HG03520 (cell line): ENCODE measurements at regions not wholly inside any gene's neighbourhood (a gene's known extent, or its start where the extent isn't known, plus 50 kb on each side); places are given as distances from the start of the nearest gene placed in this dataset.

Experiments used
- ATAC-seq: cut with Tn5 transposase; IDR thresholded peaks from one replicate; pipeline ENCODE4 v1.9.1; 2021; ENCODE audit warnings: mild to moderate bottlenecking, moderate library complexity; ENCODE audit not compliant: unreplicated experiment

DNA sequence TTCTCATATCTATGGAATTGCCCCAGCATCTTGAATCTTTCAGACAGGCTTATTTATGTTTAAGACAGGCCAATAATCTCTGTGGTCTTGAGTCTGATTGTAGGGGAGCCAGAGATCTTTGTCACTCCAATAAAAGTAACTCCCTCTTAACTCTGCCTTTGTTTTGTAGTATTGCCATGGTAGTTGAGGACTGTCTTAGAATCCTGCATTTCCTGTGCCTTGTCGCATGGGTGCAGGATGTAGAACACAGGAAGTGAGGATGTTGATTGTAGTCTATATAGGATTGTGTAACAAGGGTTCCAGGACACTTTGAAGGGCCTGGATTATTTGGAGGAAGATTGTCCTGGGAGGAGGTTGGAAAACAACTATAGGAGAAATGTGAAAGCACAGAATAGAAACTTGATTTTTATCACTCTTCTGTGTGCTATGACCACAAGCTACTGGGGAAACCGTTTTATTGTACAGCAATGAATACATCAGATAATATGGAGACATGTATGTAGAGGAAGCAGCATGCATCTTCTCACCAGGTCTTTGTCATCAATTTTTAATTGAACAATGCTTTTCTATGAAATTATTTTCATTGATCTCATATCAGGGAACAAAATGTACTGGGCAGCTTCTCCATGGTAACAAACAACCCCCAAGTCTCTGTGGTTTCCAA, 411.7 kb downstream of the FGF9 start:
- no peak for ATAC-seq

DNA sequence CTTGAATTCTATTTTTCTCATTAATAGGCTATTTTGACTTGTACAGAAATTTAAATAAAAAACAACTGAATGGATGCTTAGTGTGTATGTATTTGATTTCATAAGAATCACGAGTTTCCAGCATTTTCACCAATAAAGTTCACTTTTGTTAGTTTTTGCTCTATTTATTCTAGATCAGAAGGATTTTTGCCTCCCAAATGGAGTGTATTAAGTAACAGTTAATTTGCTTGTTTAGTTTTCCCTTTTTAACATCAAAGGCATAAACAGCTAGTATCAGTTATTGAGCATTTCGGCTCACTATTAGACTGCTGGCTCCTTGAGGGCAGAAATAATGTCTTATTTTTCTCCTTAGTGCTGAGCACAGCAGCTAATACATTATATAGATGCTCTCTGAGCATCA, 414.1 kb downstream of the FGF9 start:
- no peak for ATAC-seq

DNA sequence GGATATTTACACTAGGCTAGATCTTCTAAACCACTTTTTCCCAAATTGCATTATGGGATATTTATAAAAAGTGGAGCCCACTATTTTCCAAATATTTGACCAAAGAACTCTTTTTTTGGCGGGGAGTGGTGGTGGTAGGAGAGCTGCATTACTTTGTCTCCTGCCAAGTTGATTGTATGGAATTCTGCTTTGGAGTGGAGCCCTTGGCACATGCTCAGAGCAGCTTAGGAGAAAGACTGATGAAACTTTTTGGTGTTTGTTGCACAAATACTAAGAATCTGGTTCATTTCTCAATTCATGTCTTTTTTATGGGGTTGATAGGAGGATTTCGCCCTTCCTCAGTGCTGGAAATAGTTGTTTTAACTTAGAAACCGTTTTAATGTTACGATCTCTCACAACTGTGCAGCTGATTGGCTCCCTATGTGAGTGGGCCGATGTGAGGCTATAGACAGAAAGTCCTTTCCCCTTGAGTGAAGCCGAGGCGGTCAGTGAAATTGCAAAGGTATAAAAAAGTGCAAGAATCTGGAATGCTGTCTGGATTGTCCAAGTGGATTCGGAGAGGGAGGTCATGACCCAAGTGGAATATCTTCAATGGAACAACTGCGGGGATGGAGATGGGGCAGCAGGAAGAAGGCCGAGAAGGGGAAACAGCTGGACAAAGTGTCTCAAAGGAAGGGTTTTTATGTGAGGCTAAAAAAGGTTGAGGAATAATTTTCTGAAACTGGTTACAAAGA, 415.9 kb downstream of the FGF9 start:
- ATAC-seq, result no peak

DNA sequence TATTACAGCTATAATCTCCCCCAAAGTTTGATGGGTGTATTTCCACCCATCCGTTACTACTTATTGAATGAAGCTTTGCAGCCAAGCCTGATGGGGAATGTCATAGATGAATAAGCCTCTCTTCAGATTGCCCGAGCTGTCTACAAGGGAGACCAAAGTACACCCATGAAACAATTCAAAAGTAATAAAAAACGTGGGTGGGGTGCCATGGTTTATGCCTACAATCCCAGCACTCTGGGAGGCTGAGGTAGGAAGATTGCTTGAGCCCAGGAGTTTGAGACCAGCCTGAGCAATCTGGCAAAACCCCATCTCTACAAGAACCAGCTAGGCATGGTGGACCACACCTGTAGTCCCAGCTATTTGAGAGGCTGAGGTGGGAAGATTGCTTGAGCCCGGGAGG, 419.2 kb downstream of the FGF9 start:
- no peak for ATAC-seq

DNA sequence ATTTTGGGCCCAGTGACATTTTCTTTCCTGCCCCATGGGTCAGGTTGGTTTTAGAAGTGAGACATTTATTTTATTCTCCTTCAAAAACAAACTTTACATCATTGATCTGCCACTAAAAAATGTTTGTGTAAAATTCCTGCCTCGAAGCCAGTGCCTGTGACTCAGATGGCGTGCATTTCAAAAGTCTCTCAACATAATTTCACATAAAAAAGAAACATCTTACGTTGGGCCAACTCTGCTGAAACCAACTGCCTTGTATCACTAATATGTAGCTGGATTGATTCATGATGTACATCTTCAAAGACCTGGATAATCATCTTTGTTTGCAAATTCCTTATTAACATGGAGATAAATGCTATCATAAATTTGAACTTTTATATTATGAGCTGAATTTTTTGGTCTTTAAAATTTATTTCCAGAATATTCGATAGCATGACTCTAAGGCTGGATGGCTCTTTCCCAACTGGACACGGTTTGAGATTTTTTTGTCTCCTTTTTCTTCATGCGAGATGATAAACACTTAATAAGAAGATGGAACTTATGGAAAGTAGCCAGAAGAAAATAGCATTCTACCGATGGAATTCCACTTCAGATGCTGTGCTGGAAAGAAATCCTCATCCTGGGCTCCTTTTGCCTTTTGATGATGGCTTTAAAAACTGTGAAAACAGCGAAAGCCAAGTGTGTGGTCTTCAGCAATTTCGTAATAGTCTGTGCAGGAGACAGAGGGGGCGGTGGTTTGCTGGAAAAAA, 420.5 kb downstream of the FGF9 start:
- no peak for ATAC-seq

DNA sequence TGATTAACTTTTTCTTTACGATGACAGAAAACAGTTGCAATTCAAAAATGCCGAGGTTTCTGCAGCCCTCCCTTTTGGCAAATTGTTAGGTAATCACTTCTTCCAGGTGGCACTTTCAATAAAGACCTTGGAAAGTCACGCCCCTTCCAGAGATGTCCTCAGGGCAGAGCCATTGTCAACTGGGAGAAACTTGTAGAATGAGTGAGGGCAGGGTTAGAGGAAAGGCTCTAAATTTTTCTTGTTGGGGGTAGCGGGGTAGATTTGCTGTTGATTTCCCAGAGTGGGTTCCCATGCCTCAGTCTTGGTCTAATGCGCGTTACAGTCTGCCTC, 421.1 kb downstream of the FGF9 start:
- no peak for ATAC-seq

DNA sequence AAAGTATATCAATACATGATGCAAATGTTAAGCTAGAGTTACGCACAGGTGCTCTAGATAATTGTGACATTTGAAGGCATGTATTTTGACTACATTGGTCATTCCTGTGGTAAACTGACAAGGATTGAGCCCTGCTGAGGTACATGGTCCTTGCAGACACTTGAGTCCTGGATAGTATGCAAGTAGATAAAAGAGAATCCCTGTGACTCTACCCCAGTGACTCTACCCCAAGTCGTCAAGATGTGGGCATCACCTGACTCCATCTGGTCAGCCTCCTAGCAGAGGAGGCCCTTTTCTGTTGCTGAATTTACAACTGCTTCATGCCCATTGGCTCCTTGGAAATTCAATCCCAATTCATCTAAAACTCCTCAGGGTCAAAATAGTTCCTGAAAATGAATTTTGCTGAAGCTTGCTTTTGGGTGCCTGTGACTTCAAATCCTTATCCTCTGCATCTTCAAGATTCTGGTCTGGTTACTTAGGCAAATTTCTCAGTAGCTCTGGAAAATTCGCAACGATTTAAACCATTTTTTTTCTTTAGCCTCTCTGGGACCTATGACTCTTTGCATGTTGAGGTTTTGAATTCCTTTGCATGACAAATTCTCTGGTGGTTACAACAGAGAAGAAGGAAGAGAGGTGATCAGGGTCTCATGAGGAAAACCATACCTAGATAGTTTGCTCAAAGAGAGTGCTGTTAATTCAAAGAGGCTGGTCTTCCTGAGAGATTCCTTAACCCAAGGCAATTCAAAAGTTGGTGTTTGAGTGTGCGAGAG, 422.1 kb downstream of the FGF9 start:
- ATAC-seq, result no peak

DNA sequence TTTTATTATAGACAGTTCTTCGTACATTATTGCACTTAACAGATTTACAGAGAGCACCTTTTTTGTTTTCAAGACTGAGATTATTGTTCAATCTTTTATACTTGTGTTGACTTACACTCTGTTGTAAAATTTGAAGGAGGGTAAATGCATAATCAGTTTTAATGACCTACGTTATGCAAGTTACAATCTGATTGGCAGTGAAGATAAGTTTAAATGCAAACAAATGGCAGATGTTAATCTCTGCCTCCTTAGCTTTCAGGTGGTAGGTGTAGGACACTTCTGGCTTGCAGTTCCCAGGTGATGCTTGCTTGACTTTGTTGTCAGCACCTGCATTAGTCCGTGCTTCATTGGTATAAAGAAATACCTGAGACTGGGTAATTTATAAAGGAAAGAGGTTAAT, 424.9 kb downstream of the FGF9 start:
- ATAC-seq, result no peak

DNA sequence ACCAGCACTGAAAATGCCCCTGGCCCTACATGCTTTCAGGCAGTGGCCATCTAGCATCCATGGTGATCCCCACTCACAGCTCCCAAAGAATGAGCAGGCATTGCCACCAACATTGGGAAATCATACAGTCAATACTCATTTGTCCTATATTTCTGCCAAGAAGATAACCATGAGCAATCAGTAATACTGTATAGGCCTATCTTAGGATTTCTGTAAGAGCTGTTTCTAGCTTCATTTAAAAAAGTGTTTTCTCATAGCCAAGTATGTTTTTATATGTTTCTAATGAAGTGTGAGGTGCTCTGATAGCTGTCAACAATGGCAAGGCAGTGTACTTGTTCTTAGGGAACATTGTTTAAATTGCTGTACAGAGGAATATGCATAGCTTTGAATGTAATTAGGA, 428.7 kb downstream of the FGF9 start:
- ATAC-seq, result no peak

DNA sequence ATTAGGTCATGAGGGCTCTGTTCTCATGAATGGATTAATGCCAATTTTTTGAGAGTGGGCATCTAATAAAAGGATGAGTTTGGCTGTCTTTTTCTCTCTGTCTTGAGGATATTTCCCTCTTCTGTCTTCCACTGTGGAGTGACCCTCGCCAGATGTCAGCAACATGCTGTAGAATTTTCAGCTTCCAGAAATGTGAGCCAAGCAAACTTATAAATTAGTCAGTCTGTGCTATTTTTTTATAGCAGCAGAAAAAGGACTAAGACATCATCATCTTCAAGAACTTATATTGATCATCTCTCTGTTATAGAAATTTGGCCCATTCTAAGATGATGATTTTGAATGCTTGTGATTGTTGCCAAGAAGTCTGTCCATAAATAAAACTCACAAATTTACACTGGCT, 431.4 kb downstream of the FGF9 start:
- no peak for ATAC-seq

DNA sequence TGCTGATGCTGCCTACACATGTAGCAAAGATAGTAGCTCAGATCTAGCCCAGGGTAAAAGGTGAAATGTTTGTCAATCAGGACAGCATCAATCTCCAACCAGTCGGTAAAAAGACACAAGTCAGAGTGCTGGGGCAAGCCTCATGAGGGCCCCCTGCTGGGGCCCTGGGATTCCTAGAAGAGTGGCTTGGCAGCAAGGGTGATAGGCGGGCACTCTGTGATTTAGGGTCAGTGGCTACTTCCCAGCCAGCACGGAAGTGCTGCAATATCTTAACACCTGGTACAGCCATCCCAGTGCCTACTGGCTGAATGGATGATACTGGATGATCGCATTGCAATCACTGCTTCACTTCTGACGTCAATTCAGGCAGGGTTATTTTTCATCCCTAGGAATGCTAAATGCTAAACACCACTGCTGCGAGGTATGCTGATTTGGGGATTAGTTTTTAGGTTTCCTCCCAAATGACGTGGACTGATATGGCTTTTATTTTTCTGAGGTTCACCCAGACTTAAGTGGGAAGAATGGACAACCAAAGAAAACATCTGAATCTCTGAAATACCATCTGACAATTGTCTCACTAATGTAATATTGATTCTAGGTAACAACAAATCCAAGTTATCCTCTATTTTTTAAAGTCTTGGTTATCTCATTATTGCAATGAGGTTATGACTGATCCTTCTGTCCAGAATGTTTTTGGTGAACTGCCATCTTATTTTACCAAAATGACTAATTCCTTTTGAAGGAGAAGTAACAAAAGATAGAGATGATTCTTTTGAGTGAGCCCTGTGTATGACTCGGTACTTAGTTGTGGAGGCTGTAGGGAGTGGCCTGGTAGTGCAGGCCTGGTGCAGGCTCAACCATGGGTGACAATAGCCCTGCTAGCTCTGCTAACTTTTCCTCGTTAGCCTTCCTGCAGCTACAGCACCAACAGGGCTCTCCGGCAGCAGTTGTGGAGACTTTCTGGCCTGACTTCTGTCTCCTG, 432.5 kb downstream of the FGF9 start:
- no peak for ATAC-seq

DNA sequence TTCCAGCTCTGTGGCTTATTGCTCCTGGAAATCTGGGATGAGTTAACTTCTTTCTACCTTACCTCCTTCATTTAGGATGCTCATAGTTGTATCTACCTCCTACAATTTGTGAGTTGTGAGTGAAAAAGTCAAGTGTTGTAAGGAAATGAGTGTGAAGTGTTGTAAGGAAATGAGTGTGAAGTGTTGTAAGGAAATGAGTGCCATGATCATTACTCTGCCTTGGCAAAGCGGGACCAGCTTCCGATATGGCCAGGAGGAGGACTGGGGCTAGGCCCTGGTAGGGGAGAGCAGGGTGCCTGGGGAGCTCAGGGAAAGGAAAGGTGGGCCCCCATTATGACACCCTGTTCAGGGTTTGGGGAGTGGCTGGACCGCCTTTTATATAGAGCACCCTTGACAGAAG, 435.2 kb downstream of the FGF9 start:
- no peak for ATAC-seq

DNA sequence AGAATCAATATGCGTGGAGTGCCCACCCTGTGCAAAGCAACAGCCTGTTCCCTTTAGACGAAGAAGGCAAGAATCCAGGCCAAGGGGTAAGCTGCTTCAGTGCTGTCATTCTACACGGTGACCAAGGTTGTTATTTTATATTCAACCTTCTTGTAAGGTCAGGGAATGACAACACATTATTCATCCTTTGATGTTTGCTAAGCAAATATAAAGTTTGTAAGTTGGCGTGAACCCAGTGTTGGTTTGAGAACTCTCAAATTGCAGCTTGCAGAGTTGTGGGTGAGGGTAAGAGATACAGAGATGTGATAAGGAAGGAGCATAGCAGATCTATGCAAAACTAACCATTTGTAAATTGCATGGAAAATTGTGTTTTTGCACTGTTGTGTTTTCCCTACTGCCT, 436.7 kb downstream of the FGF9 start:
- ATAC-seq, result no peak

DNA sequence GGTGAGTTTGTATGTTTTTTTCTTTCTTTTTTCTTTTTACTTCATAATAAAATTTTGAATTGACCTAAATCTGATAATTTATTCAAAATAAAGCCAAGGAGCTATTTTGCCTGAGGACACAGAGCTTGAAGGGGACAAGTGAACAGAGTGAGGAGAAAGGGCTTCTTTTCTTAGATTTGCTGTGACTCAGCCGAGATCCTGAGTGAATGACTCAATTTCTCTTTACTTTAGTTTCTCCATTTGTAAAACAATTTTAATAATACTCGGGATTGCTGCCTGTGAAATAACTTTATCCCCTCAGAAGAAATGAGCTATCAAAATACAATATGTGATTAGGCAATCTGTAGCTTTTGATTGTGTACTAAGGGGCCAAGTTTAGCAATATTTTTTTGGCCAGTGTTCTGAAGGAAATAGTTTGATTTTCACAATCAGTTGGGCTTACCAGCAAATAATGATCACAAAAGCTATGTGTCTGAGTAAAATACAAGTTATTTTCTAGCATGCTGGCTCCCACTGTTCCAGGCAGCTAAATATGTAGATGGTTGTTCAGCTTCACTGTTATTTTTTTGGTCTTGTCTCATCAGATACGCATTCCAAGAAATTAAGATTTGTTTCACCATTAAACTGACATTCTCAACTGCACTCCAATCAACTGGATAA, 437.5 kb downstream of the FGF9 start:
- no peak for ATAC-seq

DNA sequence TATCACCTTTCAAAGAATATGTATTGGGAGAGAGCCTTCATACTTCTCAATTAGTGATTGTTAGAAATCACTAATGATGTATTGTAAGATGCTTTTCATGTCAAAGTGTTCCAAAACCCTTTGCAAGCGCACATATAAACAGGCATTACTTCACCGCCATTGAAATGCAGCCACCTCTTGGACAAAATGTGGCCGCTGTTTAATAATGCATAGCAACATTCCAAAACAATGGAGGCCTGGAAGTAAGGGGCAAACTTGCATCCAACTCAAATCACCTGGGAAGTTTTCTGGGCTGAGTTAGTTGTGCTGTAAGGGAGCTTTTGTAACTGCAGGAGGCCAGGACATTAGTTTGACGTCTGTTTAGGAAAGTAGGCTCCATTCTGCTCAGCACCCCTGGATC, 438.1 kb downstream of the FGF9 start:
- no peak for ATAC-seq

DNA sequence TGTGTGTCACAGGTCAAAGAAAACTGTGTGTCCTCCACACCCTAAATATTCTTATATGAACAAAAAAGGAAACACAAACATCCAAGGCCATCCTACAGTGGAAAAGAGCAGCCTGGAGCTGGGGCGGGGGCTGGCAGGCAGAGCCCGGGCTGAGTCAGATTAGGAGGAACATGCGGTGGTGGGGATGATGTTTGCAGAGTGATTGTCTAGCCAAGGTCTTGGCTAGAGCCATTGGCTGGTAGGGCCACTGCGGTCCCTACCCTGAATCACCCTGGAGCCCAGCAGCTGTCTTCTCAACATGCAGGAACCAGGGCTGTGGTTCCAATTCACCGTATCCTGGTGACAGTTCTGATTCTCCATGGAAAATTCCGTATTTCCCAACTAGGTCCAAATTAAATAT, 439.5 kb downstream of the FGF9 start:
- ATAC-seq, result no peak

DNA sequence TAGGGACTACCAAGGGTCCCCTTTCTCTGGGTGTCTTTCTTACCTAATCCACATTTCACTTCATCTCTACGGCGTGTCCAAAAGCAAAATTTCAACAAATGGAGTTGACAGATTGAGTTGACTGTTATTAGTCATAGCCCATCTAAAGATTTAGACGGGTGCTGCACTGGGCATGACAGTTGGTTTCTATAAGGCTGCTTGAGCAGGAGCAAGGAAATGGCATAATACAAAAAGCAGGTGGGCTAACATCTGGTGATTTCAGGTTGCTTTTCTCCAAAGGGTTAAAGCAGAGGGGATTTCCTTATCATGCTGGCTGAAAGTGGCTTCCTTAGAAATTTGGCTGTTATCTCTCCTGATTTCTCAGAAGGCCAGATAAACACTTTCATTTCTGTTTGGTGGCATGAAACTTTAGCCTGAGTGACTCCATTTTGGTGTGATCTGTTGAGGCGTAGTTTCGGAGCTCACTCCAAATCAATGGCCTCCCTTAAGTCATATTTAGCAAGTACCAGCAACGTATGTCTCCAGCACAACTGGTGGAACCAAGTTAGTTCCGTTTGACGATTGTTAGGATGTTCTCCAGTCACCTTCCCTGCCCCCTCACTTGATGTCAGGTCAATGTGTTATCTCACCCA, 440.4 kb downstream of the FGF9 start:
- ATAC-seq, result no peak

DNA sequence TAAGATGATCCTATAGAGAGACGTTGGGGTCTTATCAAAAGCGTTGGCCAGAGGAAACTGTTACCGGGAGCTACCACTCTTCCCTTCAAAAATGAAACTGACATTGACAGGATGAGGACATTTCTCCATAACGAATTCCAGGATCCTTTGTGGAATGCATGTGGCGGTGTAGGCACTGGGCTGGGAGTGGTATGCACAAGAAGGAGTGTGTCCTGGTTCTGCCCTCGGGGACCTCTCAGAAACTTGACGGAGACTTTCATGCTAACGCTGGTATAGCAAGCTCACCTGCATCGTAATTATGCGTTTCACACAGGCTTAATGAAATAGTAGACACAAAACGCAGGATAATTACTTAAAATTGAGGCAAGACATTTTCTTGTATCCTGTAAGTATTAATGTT, 441.1 kb downstream of the FGF9 start:
- ATAC-seq, result no peak

DNA sequence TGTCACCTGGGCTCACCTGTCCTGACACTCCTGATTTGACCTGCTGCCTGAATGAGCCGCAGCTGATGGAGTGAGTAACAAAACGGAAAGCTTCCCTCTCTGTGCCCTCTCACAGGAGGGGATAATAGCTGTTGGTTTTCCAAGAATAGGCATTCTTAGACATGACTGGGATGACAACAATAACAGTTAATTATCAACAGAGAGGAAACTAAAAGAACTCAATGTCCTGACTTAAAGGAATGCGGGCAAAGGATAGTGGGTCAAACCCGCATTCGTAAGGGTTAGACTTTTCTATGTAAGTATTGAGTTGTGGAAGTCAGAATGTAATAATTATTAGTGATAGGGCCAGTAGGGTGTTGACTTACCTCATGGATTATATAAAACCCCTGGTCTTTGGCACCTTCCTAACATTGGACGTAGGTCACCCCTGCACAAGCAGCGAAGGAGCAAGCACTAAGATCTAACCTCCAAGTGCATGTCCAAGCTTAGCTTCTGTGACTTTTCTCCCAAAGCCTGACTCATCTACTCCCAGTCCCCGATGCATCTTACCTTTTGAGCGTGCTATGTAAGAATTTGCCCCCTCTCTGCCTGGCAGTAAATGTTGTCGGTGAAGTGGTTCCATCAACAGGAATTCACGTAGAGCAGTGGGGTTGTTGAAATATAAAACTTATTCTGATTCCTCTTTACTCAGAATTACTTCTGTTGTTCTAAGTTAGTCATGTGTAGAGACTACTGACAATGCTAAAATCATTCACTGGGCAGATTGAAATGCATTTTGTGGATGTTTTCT, 442.3 kb downstream of the FGF9 start:
- no peak for ATAC-seq
